Gastrocnemius medialis (tissue), 4 donors: ENCODE measurements at regions not wholly inside any gene's neighbourhood (a gene's known extent, or its start where the extent isn't known, plus 50 kb on each side); places are given as distances from the start of the nearest gene placed in this dataset.

Experiments
- CTCF ChIP-seq, 5 experiments: fragments of 450-650 bp in 3 of 5; fragments of 200-600 bp in 2 of 5; sonication (generic) in 2 of 5; IDR thresholded peaks in 4 of 5; conservative IDR thresholded peaks in 1 of 5; 1 replicate in 4 of 5; 2 replicates in 1 of 5; pipeline ENCODE4 v1.5.1; 2016 to 2019; ENCODE audit warnings: antibody characterized with exemption in 5 of 5, mild to moderate bottlenecking in 3 of 5, moderate library complexity in 3 of 5
- POLR2A ChIP-seq, 2 donors: fragments of 450-650 bp; IDR thresholded peaks; one replicate each; pipeline ENCODE4 v1.6.1; 2017; ENCODE audit warnings: antibody characterized with exemption in 2 of 2, mild to moderate bottlenecking in 2 of 2, moderate library complexity in 2 of 2

- TF ChIP-seq CTCF (IDR thresholded peaks at IDR 0.05 in 4 of 5, conservative IDR thresholded peaks at IDR 0.05 in 1 of 5), result no peak
- TF ChIP-seq POLR2A (IDR thresholded peaks at IDR 0.05), result no peak
These were observed 1089.2 kb downstream of the C4orf33 start for GRCh38 chr4:130185123-130185522.
